Activated CD4-positive, alpha-beta T cell treated with anti-CD3 and anti-CD28 coated beads, Interleukin-2, amount 50 U/mL, for 4 hours (primary cell): ENCODE measurements at regions not wholly inside any gene's neighbourhood (a gene's known extent, or its start where the extent isn't known, plus 50 kb on each side); places are given as distances from the start of the nearest gene placed in this dataset.

Experiments
- DNase-seq, 2 experiments: peaks; one replicate each; pipeline ENCODE4 v3.0.0-alpha.2; 2020

DNA sequence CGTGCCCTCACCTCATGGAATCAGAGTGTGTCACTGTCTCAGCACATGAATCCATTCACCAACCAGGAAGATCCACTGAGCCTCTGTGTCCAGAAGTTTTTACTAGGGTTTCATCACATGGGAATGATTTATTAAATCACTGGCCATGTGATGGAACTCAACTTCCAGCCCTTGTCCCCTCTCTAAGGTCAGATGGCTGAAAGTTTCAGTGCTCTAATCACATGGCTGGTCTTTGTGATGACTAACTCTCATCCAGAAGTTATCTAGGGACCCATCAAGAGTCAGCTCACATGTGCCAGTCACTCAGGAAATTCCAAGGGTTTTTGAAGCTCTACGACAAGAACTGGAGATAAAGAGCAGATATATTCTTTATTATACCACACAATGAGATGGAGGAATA, 140.5 kb upstream of the GYPC start:
- no peak for DNase-seq

DNA sequence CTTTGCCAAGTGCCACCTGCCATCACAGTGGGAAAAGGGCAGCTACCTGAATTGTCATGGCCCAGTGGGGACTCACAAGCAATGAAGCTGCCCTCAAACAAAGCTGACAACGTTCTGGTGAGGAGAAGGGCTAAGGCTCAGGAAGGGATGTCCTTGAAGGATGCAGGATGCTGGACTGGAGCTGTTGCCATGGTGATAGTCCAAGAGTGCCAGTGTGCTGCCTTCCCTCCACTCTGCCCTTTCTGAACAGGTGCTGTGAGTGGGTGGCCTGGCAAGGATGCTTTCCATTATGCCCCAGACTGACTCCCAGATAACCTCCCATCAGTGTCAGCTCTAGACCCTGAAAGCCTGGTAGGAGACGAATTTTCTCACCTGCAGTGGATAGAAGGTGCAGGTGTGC, 137.8 kb upstream of the GYPC start:
- DNase-seq, result no peak

DNA sequence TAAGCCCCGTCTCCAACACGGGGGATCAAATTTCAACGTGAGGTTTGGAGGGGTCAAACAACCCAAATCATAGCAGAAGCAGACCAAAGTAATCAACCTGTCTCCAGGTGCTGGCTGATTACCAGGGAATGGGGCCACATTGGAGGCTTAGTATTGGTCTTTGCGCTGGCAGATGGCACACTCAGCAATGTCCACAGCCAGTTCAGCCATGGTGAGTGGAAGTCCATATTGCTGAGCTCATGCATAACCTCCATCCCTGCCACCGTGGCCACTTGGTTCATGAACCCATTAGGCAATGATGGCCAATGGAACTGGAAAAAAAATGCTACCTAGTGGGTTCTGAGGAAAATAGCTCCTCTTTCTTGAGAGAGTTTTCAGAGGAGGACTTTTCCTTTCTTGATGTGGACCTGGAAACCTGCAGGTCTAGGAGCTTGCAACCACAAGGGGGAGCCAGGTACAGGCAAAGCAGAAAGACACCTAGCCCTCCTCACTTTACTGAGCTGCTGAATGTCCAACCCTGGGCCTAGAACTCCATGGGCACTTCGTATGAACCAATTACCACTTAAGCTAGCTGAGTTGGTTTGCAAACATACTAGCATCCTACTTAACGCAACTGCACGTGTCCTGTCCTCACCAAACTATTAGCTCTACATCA, 128.0 kb upstream of the GYPC start:
- DNase-seq, result peak; percentile 68

DNA sequence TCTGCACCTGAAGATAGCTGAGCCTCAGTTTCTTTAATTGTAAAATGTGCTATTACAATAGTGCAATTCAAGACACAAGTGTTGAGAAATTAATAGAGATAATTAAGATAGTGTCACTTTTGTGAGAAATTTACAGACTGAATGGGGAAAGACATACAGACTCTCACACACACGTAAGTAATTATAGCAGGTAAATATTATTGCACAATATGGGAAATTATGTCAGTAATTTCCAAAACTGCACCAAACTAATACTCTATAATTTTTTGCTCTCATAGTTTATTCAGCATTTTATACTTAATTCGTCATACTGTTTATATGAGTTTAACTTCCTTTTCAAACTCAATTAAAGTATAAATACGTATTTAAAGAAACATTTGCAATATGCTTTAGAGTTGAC, 124.9 kb upstream of the GYPC start:
- DNase-seq, result no peak

DNA sequence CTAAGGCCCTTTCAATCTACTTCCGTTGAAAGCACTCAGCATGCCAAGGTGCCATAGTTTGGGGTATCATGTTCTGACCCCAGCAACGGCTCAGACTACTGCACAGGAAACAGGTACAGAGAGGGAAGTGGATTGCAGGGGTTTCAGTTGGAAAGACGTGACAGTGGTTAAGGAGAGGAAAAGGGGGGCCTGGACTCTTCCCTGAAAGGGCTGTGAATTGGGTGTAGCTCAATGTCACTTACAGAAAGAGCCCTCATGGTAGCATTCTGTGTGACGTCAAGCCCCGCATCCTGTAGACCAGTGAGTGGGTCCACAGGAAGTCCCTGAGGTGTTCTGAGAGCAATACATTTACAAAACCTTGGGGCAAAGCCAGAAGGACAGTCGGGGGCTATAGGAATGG, 121.5 kb upstream of the GYPC start:
- DNase-seq, result no peak

DNA sequence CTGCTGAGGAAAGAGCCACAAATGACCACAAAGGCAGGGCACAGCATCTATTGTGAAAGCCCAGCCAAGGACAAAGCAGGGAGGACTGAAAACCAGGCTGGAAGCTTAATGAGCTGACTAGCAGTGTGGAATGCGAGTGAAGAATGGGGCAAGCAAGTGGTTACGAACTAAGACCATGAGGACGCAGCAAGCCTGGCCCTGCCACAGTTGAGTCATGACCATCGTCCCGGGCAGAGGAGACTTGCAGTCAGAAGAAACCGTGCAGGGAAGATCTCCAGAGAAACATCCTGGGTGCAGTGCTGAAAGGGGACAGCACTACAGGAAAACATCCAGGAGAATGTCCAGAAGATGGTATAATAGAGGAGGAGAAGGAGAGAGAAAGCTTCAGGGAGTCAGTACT, 120.5 kb upstream of the GYPC start:
- no peak for DNase-seq

DNA sequence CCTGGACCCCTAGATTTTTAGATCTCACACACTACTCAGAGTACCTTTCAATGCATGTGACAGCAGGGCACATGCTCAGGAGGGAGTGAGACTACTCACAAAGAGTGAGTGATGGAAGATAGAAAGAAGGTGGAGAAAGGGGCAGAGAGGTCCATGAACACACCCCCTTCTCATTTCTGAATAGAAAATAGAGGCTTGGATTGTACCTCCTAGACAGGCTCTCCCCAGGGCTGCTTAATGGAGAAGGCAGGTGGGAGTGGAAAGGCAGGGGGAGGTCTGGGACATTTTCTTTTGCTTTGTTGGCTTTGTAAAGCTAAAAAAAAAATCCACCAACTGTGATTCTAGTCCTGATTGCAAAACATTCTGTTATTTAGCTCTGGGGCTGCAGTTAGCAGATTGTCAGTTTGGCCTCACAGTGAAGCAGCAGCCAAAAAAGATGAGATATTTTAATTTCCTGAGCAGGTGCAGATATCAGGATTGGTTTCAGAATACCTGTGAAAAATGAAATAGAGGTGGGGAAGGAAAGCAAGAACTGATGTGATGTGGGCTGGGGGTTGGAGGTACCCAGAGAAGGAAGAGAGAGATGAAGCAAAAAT, 119.3 kb upstream of the GYPC start:
- DNase-seq, result no peak

DNA sequence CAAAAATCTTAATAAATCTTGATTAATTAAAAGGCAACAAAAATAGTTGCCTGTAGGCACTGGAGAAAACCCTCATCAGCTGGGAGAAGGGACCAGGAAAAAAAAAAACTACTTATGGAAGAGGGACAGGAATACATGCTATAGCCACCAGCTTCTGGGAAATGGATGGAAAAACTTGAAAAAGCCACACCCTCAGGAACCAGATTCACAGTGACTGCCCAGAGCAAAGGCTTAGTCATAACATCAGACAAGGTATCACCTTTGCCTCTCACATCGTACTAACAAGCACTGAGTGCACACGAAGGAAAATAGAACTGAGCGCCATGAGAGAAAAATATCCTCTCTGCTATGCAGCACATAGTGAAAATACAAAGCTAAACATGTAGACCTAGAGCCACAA, 116.9 kb upstream of the GYPC start:
- DNase-seq, result no peak

DNA sequence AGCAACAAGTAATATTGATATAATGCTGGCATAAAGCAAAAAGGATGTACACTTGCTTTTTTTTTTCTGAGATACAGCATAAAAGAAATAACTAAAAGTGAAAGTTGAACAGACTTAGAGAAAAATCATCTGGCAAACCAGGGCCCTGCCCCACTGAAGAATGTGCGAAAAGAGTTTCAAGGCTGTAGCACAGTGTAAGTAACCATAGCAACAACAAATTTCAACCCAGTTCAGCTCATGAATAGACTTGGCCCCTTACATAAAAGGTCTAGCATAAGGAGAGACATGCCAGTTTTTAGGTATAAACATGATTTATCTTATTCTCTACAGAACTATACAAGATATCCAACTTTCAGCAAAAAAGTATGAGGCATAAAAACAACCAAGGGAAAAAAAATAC, 113.7 kb upstream of the GYPC start:
- no peak for DNase-seq

DNA sequence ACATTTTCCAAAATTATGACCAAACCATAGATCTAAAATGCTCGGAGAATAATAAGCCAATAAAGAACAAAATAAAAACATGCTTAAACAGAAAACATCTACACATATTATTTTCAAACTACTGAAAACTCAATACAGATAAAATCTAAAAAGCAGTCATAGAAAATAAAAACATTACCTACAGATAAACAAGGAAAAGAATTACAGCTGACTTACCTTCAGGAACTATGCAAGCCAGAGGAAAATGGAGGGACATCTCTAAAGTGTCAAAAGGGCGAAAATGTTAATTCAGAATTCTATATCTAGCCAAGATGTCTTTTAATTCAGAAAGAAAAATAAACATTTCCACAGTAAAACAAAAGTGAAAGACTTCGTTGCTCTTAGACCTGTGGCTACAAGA, 112.9 kb upstream of the GYPC start:
- no peak for DNase-seq

DNA sequence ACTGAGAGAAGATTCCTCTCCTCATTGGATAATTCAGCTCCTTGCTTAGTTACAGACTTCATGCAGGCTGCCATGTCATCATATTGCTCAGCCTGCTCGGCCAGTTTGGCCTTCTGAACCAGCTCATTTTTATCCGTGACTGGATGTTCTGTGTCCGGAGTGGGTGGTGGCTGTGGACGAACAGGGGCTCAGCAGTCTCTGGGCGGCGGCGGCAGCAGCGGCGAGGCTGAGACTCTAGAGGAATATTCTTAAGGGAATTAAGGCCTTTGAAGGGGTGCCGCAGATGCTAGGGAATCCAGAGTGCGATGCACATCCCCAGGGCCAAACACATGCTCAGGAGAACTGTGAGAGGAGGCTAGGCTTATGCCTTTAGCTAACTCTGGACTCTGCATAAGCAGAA, 97.9 kb upstream of the GYPC start:
- DNase-seq, result no peak

DNA sequence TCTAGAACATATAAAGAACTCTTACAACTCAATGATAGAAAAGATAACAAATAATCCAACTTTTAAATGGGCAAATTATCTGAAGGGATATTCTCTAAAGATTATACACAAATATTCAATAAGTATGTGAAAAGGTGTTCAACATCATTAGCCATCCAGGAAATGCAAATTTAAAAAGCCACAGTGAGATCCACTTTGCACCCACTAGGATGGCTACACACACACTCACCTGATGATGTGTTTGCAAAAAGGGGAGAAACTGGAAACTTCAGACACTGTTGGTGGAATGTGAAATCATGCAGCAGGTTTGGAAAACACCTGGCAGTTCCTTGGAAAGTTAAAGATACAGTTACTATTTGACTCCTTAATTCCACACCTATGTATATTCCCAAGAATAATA, 87.2 kb upstream of the GYPC start:
- DNase-seq, result no peak

DNA sequence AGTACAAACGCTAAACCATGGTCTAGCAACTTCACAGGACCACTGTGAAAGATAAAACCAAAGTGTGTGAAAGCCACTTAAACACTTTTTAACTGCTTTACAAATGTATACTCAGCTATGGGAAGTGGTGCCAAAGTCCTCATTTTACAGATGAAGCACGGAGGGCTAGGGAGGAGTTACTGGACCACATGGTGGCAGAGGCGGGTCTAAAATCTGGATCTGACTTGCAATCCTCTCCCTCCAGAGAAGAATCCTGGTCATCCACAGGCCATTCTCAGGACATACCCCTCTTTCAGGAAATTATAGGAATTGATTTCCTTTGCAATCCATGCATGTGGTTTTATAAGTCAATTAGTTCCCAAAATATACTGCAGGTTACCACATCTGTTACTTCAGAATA, 84.6 kb upstream of the GYPC start:
- DNase-seq, result no peak

DNA sequence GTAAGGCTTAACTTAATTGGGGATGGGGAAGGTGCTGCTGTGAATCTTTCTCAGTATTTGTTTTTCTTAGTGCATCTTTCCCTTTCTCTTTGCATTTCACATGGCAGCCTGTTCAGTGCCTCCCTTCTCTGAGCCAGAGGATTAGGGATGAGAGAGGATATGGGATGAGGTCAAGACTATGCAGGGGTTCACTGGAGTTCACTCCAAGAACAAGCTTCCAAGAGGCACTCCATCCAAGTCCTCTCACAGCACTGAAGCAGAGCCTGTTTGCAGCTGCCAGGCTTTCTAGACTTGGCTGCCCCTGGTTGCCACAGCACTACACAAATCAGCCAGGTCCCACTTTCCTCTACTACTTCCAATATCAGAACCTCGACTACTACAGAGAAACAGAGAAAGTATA, 80.3 kb upstream of the GYPC start:
- no peak for DNase-seq

DNA sequence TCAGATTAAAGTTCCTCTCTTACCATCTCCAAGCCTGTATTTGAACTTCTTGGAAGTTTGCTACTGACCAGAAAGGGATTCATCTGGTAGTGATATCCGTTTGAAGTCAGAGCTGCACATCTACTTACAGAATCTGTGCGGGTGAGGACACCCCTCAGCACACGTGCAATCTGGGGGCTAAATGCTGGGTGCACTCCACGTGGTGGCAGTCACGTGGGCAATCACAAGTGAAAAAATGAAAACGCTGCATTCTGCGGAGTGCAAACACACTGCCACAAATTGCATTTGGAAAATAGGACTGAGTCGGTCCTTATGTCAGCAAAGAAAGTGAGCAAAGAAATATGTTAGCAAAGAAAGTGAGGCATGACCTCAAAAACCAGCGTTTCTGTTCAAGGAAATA, 76.1 kb upstream of the GYPC start:
- DNase-seq, result no peak

DNA sequence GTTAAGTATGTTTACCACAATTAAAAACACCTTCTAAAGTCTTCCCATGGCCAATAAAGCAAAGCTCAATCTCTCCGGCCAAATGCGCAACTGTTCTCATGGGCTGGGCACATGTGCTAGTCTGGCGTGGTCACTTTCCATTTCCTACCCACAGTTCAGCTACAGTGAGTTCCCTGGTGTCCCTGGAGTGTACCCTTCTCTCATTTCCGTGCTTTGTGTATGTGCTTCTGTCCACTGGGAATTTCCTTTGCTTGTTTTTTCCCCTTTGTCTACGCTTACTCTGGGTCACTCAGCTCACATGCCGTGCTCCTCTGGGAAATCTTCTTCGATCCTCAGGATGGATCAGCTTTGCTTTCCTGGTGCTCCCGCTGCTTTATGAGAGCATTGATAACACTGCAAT, 69.6 kb upstream of the GYPC start:
- no peak for DNase-seq

DNA sequence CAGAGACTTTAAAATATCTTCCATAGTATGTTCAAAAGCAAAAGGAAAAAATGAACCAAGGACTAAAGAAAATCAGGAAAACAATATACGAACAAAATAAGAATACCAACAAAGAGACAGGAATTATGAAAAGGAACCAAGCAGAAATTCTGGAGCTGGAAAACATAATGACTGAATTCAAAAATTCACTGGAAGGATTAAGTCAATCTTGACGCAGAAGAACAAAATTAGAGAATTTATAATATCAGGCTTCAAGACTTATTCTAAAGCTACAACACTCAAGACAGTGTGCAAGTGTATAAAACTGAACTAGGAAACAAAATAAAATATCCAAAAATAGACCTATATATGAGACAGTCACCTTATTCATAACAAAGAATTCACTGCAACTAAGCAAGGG, 56.9 kb upstream of the GYPC start:
- DNase-seq, result no peak

DNA sequence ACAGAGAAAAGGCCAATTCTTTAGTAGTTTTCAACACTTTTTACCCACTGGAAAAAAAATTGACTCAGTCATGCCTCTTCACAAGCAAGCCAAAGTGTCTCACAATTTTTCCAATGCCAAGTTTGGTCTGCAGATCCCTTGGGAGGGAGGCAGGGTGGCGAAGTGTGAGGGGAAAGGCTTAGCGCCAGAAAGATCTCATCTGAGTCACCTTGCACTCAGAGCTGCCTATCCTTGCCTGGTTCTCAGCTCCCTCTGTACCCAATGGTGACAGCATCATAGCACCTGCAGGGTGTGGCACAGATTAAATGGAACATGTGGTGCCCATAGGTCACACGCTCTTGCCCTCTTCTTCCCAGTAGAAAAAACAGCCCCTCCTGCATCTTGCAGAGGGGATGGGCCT, 55.2 kb upstream of the GYPC start:
- no peak for DNase-seq

DNA sequence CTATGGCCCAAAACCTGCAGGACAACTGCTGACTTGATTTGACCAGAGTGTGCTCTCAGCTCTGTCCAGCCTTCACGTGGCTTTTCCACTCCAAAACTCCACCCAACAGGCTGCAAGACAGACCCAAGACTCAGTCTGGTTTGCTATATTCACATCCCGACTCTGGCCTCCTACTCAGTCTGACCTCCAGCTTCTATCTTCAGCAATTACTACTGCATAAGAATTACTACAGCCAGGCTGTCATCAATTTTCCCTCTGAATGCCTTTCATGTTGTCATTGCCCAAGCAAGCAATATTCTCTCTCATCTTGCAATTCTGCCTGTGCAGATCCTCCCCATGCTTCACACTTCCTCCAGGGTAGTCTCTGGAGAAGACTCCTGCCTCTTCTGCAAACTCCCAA, 53.6 kb upstream of the GYPC start:
- no peak for DNase-seq
